IMR-90 (cell line): ENCODE measurements at regions not wholly inside any gene's neighbourhood (a gene's known extent, or its start where the extent isn't known, plus 50 kb on each side); places are given as distances from the start of the nearest gene placed in this dataset.

Source experiments
- ATAC-seq: fragments of 200-7000 bp; cut with Tn5 transposase; 2 replicates; pipeline ENCODE4 v1.9.1; 2020; ENCODE audit warnings: low read depth, mild to moderate bottlenecking, moderate library complexity
- BruUV-seq: library from RNA; stranded (reverse); fragments of 400-500 nt; replicated peaks from 2 replicates; lab custom pipeline; 2021; lab: Mats Ljungman, UMichigan
- CTCF ChIA-PET: fragments of 300-600 bp; formaldehyde crosslinking; extraction: SDS; loops from one replicate; lab custom pipeline; 2021; ENCODE audit warnings: antibody characterized with exemption; lab: Yijun Ruan, JAX
- POLR2A ChIA-PET: fragments of 300-600 bp; sonication (Branson Sonifier 250); formaldehyde crosslinking; loops from one replicate; lab custom pipeline; 2022; ENCODE audit warnings: antibody characterized with exemption; ENCODE audit not compliant: unreplicated experiment; lab: Charles Lee
- DNase-seq: peaks from one replicate; pipeline ENCODE4 v3.0.0; 2013
- H2AFZ ChIP-seq: replicated peaks from 2 replicates; pipeline ENCODE3; 2013; ENCODE audit warnings: low read length, mild to moderate bottlenecking; ENCODE audit not compliant: poor library complexity
- H2AK5ac ChIP-seq: 2 replicates; pipeline ENCODE4 v1.6.1; 2013; ENCODE audit warnings: low read depth, low read length, inconsistent platforms
- H2AK9ac ChIP-seq: replicated peaks from 2 replicates; pipeline ENCODE3; 2013; ENCODE audit warnings: mild to moderate bottlenecking, low read depth, low read length, moderate library complexity; ENCODE audit not compliant: poor library complexity
- H2BK120ac ChIP-seq: 2 replicates; pipeline ENCODE4 v1.6.1; 2013; ENCODE audit warnings: low read depth, low read length, inconsistent platforms
- H2BK15ac ChIP-seq: 3 replicates; pipeline ENCODE4 v1.6.1; 2013; ENCODE audit warnings: low read depth, low read length, inconsistent platforms
- H2BK20ac ChIP-seq: 2 replicates; pipeline ENCODE4 v1.6.1; 2013; ENCODE audit warnings: low read depth, mild to moderate bottlenecking, inconsistent platforms, low read length, moderate library complexity
- H2BK5ac ChIP-seq: 2 replicates; pipeline ENCODE4 v1.6.1; 2013; ENCODE audit warnings: mild to moderate bottlenecking, low read depth, low read length, inconsistent platforms; ENCODE audit not compliant: poor library complexity, severe bottlenecking
- H3K14ac ChIP-seq: replicated peaks from 2 replicates; pipeline ENCODE4 v1.6.1; 2013; ENCODE audit warnings: low read depth, low read length, inconsistent platforms
- H3K18ac ChIP-seq: 2 replicates; pipeline ENCODE4 v1.6.1; 2013; ENCODE audit warnings: low read depth, low read length, control low read depth
- H3K23ac ChIP-seq: 2 replicates; pipeline ENCODE4 v1.6.1; 2013; ENCODE audit warnings: low read depth, low read length, inconsistent platforms
- H3K27ac ChIP-seq: 2 replicates; pipeline ENCODE4 v1.5.1; 2013; ENCODE audit warnings: mild to moderate bottlenecking, control low read depth, low read length; ENCODE audit not compliant: insufficient read depth
- H3K27me3 ChIP-seq: 2 replicates; pipeline ENCODE4 v1.6.1; 2013; ENCODE audit warnings: low read length; ENCODE audit not compliant: control insufficient read depth, insufficient read depth
- H3K36me3 ChIP-seq: 2 replicates; pipeline ENCODE4 v1.6.1; 2013; ENCODE audit warnings: low read length, mixed read lengths; ENCODE audit not compliant: control insufficient read depth, insufficient read depth
- H3K4ac ChIP-seq: 2 replicates; pipeline ENCODE4 v1.6.1; 2013; ENCODE audit warnings: low read depth, low read length, inconsistent platforms
- H3K4me1 ChIP-seq: 2 replicates; pipeline ENCODE4 v1.6.1; 2013; ENCODE audit warnings: low read length, mixed read lengths; ENCODE audit not compliant: control insufficient read depth, insufficient read depth
- H3K4me2 ChIP-seq: 2 replicates; pipeline ENCODE4 v1.6.1; 2013; ENCODE audit warnings: low read depth, mild to moderate bottlenecking, control low read depth, low read length, moderate library complexity
- H3K4me3 ChIP-seq: 2 replicates; pipeline ENCODE4 v1.5.1; 2013; ENCODE audit warnings: low read depth, mild to moderate bottlenecking, control low read depth, low read length, moderate library complexity; ENCODE audit not compliant: insufficient read depth
- H3K56ac ChIP-seq: 2 replicates; pipeline ENCODE4 v1.6.1; 2013; ENCODE audit warnings: low read length, inconsistent platforms; ENCODE audit not compliant: insufficient read depth; ENCODE audit errors: extremely low read depth
- H3K79me1 ChIP-seq, 2 experiments: 2 replicates each; pipeline ENCODE4 v1.6.1; 2013; ENCODE audit warnings: low read length in 2 of 2, inconsistent platforms in 1 of 2, low read depth in 1 of 2
- H3K9ac ChIP-seq: 2 replicates; pipeline ENCODE4 v1.6.1; 2013; ENCODE audit warnings: low read depth, low read length, control low read depth
- H3K9me1 ChIP-seq: 2 replicates; pipeline ENCODE4 v1.6.1; 2013; ENCODE audit warnings: low read length, inconsistent platforms; ENCODE audit not compliant: insufficient read depth
- H3K9me3 ChIP-seq: 2 replicates; pipeline ENCODE4 v1.6.1; 2013; ENCODE audit warnings: low read length; ENCODE audit not compliant: control insufficient read depth, insufficient read depth
- H4K20me1 ChIP-seq: 2 replicates; pipeline ENCODE4 v1.6.1; 2013; ENCODE audit warnings: low read length, inconsistent platforms; ENCODE audit not compliant: insufficient read depth
- H4K5ac ChIP-seq: 2 replicates; pipeline ENCODE4 v1.6.1; 2013; ENCODE audit warnings: mild to moderate bottlenecking, low read depth, low read length, control low read depth
- H4K8ac ChIP-seq, 2 experiments: 2 replicates each; pipeline ENCODE4 v1.6.1; 2013; ENCODE audit warnings: low read depth in 2 of 2, low read length in 2 of 2, control low read depth in 1 of 2, inconsistent platforms in 1 of 2
- H4K91ac ChIP-seq: 2 replicates; pipeline ENCODE4 v1.6.1; 2013; ENCODE audit warnings: low read depth, low read length, inconsistent platforms; ENCODE audit not compliant: insufficient read depth
- BHLHE40 ChIP-seq: fragments of 150-350 bp; IDR thresholded peaks from 2 replicates; pipeline ENCODE4 v1.6.1; 2016; ENCODE audit warnings: mild to moderate bottlenecking, low read depth, low read length
- CEBPB ChIP-seq: IDR thresholded peaks from 2 replicates; pipeline ENCODE4 v1.6.1; 2012; ENCODE audit warnings: low read depth, low read length, improper control_type of control experiment
- CHD1 ChIP-seq: IDR thresholded peaks from 2 replicates; pipeline ENCODE4 v1.6.1; 2012; ENCODE audit warnings: low read depth, low read length, improper control_type of control experiment
- FOS ChIP-seq: fragments of 150-350 bp; IDR thresholded peaks from 2 replicates; pipeline ENCODE4 v1.6.1; 2016; ENCODE audit warnings: low read depth, low read length
- MAFK ChIP-seq: IDR thresholded peaks from 2 replicates; pipeline ENCODE4 v1.6.1; 2012; ENCODE audit warnings: low read depth, low read length, improper control_type of control experiment
- MAZ ChIP-seq: IDR thresholded peaks from 2 replicates; pipeline ENCODE4 v1.6.1; 2012; ENCODE audit warnings: low read depth, mild to moderate bottlenecking, low read length, improper control_type of control experiment, moderate library complexity, borderline replicate concordance
- MXI1 ChIP-seq: IDR thresholded peaks from 2 replicates; pipeline ENCODE4 v1.6.1; 2012; ENCODE audit warnings: low read depth, mild to moderate bottlenecking, low read length, moderate library complexity, borderline replicate concordance
- NFE2L2 ChIP-seq: fragments of 150-350 bp; IDR thresholded peaks from 2 replicates; pipeline ENCODE4 v1.6.1; 2016; ENCODE audit warnings: low read depth, mild to moderate bottlenecking, low read length
- POLR2A ChIP-seq: IDR thresholded peaks from 2 replicates; pipeline ENCODE4 v1.6.1; 2012; ENCODE audit warnings: mild to moderate bottlenecking, low read depth, low read length
- RAD21 ChIP-seq: IDR thresholded peaks from 2 replicates; pipeline ENCODE4 v1.6.1; 2012; ENCODE audit warnings: low read length, improper control_type of control experiment
- RCOR1 ChIP-seq: IDR thresholded peaks from 2 replicates; pipeline ENCODE4 v1.6.1; 2012; ENCODE audit warnings: mild to moderate bottlenecking, low read length, improper control_type of control experiment; ENCODE audit not compliant: insufficient replicate concordance
- RFX5 ChIP-seq: IDR thresholded peaks from 2 replicates; pipeline ENCODE4 v1.8.0; 2012; ENCODE audit warnings: low read depth, mild to moderate bottlenecking, low read length, moderate library complexity
- SMC3 ChIP-seq: fragments of 150-350 bp; IDR thresholded peaks from 2 replicates; pipeline ENCODE4 v1.6.1; 2016; ENCODE audit warnings: low read depth, mild to moderate bottlenecking, antibody characterized with exemption, low read length, moderate library complexity
- WGBS, 2 experiments: methylation state at CpG; one replicate each; pipeline versions ENCODE4 v1.1.5 to v1.1.7; 2013; ENCODE audit warnings: missing lambda C conversion rate in 2 of 2; ENCODE audit not compliant: insufficient read length in 1 of 2; ENCODE audit errors: extremely low coverage in 2 of 2; 5-methylcytosine and 5-hydroxymethylcytosine counted together
- dilution Hi-C: fragments of 300-500 bp; cut with HindIII; formaldehyde crosslinking; loops from one replicate; pipeline ENCODE4 v1.14.3; 2018; ENCODE audit warnings: low sequenced_read_pairs; ENCODE audit not compliant: unreplicated experiment
- in situ Hi-C: fragments of 300-500 bp; cut with MboI; formaldehyde crosslinking; loops from 3 replicates; pipeline ENCODE4 v1.14.3; 2019; ENCODE audit warnings: low sequenced_read_pairs, inconsistent platforms, mixed read lengths
- intact Hi-C: fragments of 100-400 bp; cut with micrococcal nuclease; formaldehyde crosslinking; loops from 2 replicates; pipeline ENCODE4 v1.10.0; 2022
- TF ChIP-seq, protein P1 (sequence below): conservative IDR thresholded peaks from 2 replicates; pipeline ENCODE4 v1.5.1; 2012; ENCODE audit warnings: mild to moderate bottlenecking, low read depth, low read length, improper control_type of control experiment
- TF ChIP-seq, protein P2 (sequence below): fragments of 150-350 bp; IDR thresholded peaks from 2 replicates; pipeline ENCODE4 v1.6.1; 2017; ENCODE audit warnings: mild to moderate bottlenecking, antibody characterized with exemption, low read length, low read depth
- TF ChIP-seq, protein P3 (sequence below): fragments of 150-350 bp; IDR thresholded peaks from 2 replicates; pipeline ENCODE4 v1.6.1; 2016; ENCODE audit warnings: low read depth, mild to moderate bottlenecking, low read length, moderate library complexity, borderline replicate concordance

DNA sequence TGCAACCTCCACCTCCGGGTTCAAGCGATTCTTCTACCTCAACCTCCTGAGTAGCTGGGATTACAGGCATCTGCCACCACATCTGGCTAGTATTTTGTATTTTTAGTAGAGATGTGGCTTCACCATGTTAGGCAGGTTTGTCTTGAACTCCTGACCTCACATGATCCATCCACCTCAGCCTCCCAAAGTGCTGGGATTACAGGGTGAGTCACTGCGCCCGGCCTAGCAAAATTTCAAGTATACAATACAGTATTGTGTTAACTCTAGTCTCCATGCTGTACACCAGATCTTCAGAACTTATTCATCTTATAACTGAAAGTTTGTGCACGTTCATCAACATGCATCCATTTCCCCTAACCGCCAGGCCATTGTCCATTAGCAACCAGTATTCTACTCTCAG lies 115.1 kb upstream of the MDGA2 start:
- in situ Hi-C loops (no loop called here), dilution Hi-C loops (no loop called here), intact Hi-C loops (no loop called here)
- no peak overlapping the region for H3K18ac ChIP-seq
- H2AFZ ChIP-seq: no peak overlapping the region
- H3K4ac ChIP-seq: no peak overlapping the region
- no TSS peak for BruUV-seq
- no peak overlapping the region for H4K91ac ChIP-seq
- no peak overlapping the region for H3K4me2 ChIP-seq
- no peak overlapping the region for H3K56ac ChIP-seq
- H2BK120ac ChIP-seq: no peak overlapping the region
- no peak overlapping the region for H3K9ac ChIP-seq
- peaks cover 2% of the 10 kb centered on the region; the same call in 1 of the 2 replicates for H3K9me3 ChIP-seq
- no peaks in the 10 kb centered on the region for H4K20me1 ChIP-seq
- no peak overlapping the region for H4K8ac ChIP-seq
- H3K79me1 ChIP-seq: no peaks in the 10 kb centered on the region
- H3K4me3 ChIP-seq: no peak overlapping the region
- H3K36me3 ChIP-seq: no peaks in the 10 kb centered on the region
- DNase-seq (no peak), ATAC-seq (no peak)
- TF ChIP-seq, protein P1, sequence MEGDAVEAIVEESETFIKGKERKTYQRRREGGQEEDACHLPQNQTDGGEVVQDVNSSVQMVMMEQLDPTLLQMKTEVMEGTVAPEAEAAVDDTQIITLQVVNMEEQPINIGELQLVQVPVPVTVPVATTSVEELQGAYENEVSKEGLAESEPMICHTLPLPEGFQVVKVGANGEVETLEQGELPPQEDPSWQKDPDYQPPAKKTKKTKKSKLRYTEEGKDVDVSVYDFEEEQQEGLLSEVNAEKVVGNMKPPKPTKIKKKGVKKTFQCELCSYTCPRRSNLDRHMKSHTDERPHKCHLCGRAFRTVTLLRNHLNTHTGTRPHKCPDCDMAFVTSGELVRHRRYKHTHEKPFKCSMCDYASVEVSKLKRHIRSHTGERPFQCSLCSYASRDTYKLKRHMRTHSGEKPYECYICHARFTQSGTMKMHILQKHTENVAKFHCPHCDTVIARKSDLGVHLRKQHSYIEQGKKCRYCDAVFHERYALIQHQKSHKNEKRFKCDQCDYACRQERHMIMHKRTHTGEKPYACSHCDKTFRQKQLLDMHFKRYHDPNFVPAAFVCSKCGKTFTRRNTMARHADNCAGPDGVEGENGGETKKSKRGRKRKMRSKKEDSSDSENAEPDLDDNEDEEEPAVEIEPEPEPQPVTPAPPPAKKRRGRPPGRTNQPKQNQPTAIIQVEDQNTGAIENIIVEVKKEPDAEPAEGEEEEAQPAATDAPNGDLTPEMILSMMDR: no peak
- TF ChIP-seq RFX5 (no peak), CEBPB (no peak), SMC3 (no peak), MXI1 (no peak), RAD21 (no peak), MAFK (no peak), MAZ (no peak), FOS (no peak), BHLHE40 (no peak), RCOR1 (no peak), POLR2A (no peak), NFE2L2 (no peak), CHD1 (no peak)
- TF ChIP-seq, protein P2, sequence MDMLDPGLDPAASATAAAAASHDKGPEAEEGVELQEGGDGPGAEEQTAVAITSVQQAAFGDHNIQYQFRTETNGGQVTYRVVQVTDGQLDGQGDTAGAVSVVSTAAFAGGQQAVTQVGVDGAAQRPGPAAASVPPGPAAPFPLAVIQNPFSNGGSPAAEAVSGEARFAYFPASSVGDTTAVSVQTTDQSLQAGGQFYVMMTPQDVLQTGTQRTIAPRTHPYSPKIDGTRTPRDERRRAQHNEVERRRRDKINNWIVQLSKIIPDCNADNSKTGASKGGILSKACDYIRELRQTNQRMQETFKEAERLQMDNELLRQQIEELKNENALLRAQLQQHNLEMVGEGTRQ: no peak
- TF ChIP-seq, protein P3, sequence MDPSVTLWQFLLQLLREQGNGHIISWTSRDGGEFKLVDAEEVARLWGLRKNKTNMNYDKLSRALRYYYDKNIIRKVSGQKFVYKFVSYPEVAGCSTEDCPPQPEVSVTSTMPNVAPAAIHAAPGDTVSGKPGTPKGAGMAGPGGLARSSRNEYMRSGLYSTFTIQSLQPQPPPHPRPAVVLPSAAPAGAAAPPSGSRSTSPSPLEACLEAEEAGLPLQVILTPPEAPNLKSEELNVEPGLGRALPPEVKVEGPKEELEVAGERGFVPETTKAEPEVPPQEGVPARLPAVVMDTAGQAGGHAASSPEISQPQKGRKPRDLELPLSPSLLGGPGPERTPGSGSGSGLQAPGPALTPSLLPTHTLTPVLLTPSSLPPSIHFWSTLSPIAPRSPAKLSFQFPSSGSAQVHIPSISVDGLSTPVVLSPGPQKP: no peak
- H2AK5ac ChIP-seq: no peak overlapping the region
- H2BK5ac ChIP-seq: no peak overlapping the region
- POLR2A ChIA-PET: no interaction called here
- no peak overlapping the region for H3K23ac ChIP-seq
- H4K5ac ChIP-seq: no peak overlapping the region
- no peak overlapping the region for H2AK9ac ChIP-seq
- H3K4me1 ChIP-seq: no peaks in the 10 kb centered on the region
- CTCF ChIA-PET: no interaction called here
- H3K9me1 ChIP-seq: no peaks in the 10 kb centered on the region
- no peak overlapping the region for H2BK15ac ChIP-seq
- no peaks in the 10 kb centered on the region for H3K27me3 ChIP-seq
- H3K14ac ChIP-seq: no peak overlapping the region
- H2BK20ac ChIP-seq: no peak overlapping the region
- no peak overlapping the region for H3K27ac ChIP-seq
- WGBS, 2 experiments: no CpG with 5 or more reads among the region's 6 CpGs
